K562 (cell line): ENCODE measurements at regions not wholly inside any gene's neighbourhood (a gene's known extent, or its start where the extent isn't known, plus 50 kb on each side); places are given as distances from the start of the nearest gene placed in this dataset.

ENCODE experiments used
- ATAC-seq: fragments of 200-7000 bp; cut with Tn5 transposase; 3 replicates; pipeline ENCODE4 v1.9.1; 2020; ENCODE audit warnings: moderate library complexity
- BruUV-seq: library from RNA; stranded (reverse); fragments of 400-500 nt; replicated peaks from 2 replicates; lab custom pipeline; 2021; lab: Mats Ljungman, UMichigan
- CTCF ChIA-PET: fragments of 300-600 bp; formaldehyde crosslinking; extraction: SDS; loops from one replicate; lab custom pipeline; 2021; ENCODE audit warnings: low intra/inter-chr PET ratio; lab: Yijun Ruan, JAX
- POLR2A ChIA-PET: fragments of 300-600, 350-650 bp; sonication (Branson Sonifier 250); formaldehyde crosslinking; extraction: SDS; loops from one replicate; lab custom pipeline; 2021; ENCODE audit warnings: antibody characterized with exemption, inconsistent platforms; lab: Yijun Ruan, JAX
- DNase-seq, 4 experiments: peaks; one replicate each; pipeline versions ENCODE4 v3.0.0 to v3.0.0-alpha.2; 2011 to 2018; ENCODE audit warnings: low spot score in 3 of 4, mixed read lengths in 3 of 4; ENCODE audit errors: extremely low read depth in 1 of 4
- FAIRE-seq: peaks from 2 replicates; lab custom pipeline; 2011; peaks lifted over from hg19 to GRCh38; lab: Jason Lieb, UNC
- H2AFZ ChIP-seq: 2 replicates; pipeline ENCODE4 v1.6.0; 2011; ENCODE audit warnings: low read depth, low read length, control low read depth, inconsistent platforms
- H3K27ac ChIP-seq: fragments of 200-600 bp; 3 replicates; pipeline ENCODE4 v1.8.0; 2011; ENCODE audit warnings: low read depth, mild to moderate bottlenecking, control low read depth, inconsistent platforms, low read length, moderate library complexity, mixed read lengths; ENCODE audit errors: extremely low read depth
- H3K27me3 ChIP-seq, 2 experiments: fragments of 300-600 bp in 1 of 2; 2 replicates in 1 of 2; 3 replicates in 1 of 2; pipeline versions ENCODE4 v1.6.0 to v1.8.0; 2011; ENCODE audit warnings: inconsistent platforms in 2 of 2, low read length in 2 of 2, mild to moderate bottlenecking in 1 of 2, mixed read lengths in 1 of 2, moderate library complexity in 1 of 2; ENCODE audit not compliant: control insufficient read depth in 2 of 2, insufficient read depth in 2 of 2
- H3K36me3 ChIP-seq: fragments of 300-600 bp; 3 replicates; pipeline ENCODE4 v1.8.0; 2011; ENCODE audit warnings: mild to moderate bottlenecking, low read length, inconsistent platforms; ENCODE audit not compliant: control insufficient read depth, insufficient read depth
- H3K4me1 ChIP-seq, 2 experiments: fragments of 200-600 bp in 1 of 2; replicated peaks in 1 of 2; 2 replicates in 1 of 2; 3 replicates in 1 of 2; pipeline versions ENCODE4 v1.5.1 to v1.8.0; 2011; ENCODE audit warnings: inconsistent platforms in 2 of 2, low read length in 2 of 2, mild to moderate bottlenecking in 1 of 2, mixed read lengths in 1 of 2, moderate library complexity in 1 of 2; ENCODE audit not compliant: control insufficient read depth in 2 of 2, insufficient read depth in 2 of 2
- H3K4me2 ChIP-seq: 2 replicates; pipeline ENCODE4 v1.6.1; 2011; ENCODE audit warnings: low read length, control low read depth, inconsistent platforms, mixed read lengths; ENCODE audit not compliant: insufficient read depth
- H3K4me3 ChIP-seq: fragments of 200-600 bp; sonication (generic), shearing (Covaris generic); 2 replicates; pipeline ENCODE4 v1.5.1; 2016; ENCODE audit warnings: control low read depth, inconsistent platforms
- H3K79me2 ChIP-seq: fragments of 200-600 bp; 3 replicates; pipeline ENCODE4 v1.8.0; 2011; ENCODE audit warnings: low read length, inconsistent platforms; ENCODE audit not compliant: control insufficient read depth, insufficient read depth
- H3K9ac ChIP-seq, 2 experiments: 2 replicates each; pipeline versions ENCODE4 v1.6.0 to v1.6.1; 2011; ENCODE audit warnings: low read depth in 2 of 2, low read length in 2 of 2, control low read depth in 1 of 2, inconsistent platforms in 1 of 2, mild to moderate bottlenecking in 1 of 2, mixed read lengths in 1 of 2; ENCODE audit not compliant: insufficient read depth in 1 of 2
- H3K9me1 ChIP-seq: one replicate; pipeline ENCODE4 v1.6.0; 2011; ENCODE audit warnings: inconsistent platforms, mild to moderate bottlenecking, low read length, moderate library complexity; ENCODE audit not compliant: control insufficient read depth, insufficient read depth
- H3K9me3 ChIP-seq: replicated peaks from 2 replicates; pipeline ENCODE4 v1.5.1; 2011; ENCODE audit warnings: low read depth, low read length, inconsistent platforms; ENCODE audit not compliant: control insufficient read depth, insufficient read depth
- H4K20me1 ChIP-seq: replicated peaks from 2 replicates; pipeline ENCODE4 v1.6.1; 2011; ENCODE audit warnings: low read length, inconsistent platforms, mixed read lengths; ENCODE audit not compliant: control insufficient read depth, insufficient read depth
- ARHGAP35 ChIP-seq: fragments of 450-650 bp; IDR thresholded peaks from 2 replicates; pipeline ENCODE4 v1.6.1; 2018; ENCODE audit not compliant: partially characterized antibody
- CCNT2 ChIP-seq: IDR thresholded peaks from 2 replicates; pipeline ENCODE4 v1.6.1; 2011; ENCODE audit warnings: borderline replicate concordance, low read depth, mild to moderate bottlenecking, moderate library complexity, mixed read lengths, low read length; ENCODE audit not compliant: insufficient read length; ENCODE audit errors: extremely low read depth
- CREB1 ChIP-seq, 2 experiments: sonication (generic) in 1 of 2; formaldehyde crosslinking in 1 of 2; IDR thresholded peaks; 2 replicates each; pipeline versions ENCODE4 v1.6.1 to v1.8.0; 2012 to 2022; ENCODE audit warnings: inconsistent platforms in 1 of 2, mild to moderate bottlenecking in 1 of 2, missing genetic modification reagents in 1 of 2, moderate library complexity in 1 of 2
- ELF2 ChIP-seq: fragments of 250-450 bp; sonication (Bioruptor Pico); IDR thresholded peaks from 2 replicates; pipeline ENCODE4 v1.5.0; 2021; ENCODE audit warnings: mild to moderate bottlenecking
- HCFC1 ChIP-seq: IDR thresholded peaks from 2 replicates; pipeline ENCODE4 v1.6.1; 2012; ENCODE audit warnings: low read depth, low read length, improper control_type of control experiment
- HNRNPK ChIP-seq: fragments of 200-400 bp; formaldehyde crosslinking; IDR thresholded peaks from one replicate; pipeline ENCODE4 v1.6.1; 2018; ENCODE audit warnings: mild to moderate bottlenecking, low read depth, low read length; ENCODE audit not compliant: poor library complexity, severe bottlenecking
- HOXB6 ChIP-seq: fragments of 250-450 bp; sonication (Bioruptor Pico); IDR thresholded peaks from 2 replicates; pipeline ENCODE4 v1.5.1; 2022; ENCODE audit warnings: mild to moderate bottlenecking, borderline replicate concordance
- KLF10 ChIP-seq: fragments of 250-450 bp; sonication (Bioruptor Pico); IDR thresholded peaks from 2 replicates; pipeline ENCODE4 v1.6.1; 2021; ENCODE audit warnings: matching md5 sums
- NFATC3 ChIP-seq: fragments of 450-650 bp; IDR thresholded peaks from 2 replicates; pipeline ENCODE4 v1.6.1; 2017; ENCODE audit warnings: mild to moderate bottlenecking
- SAFB2 ChIP-seq: fragments of 200-400 bp; formaldehyde crosslinking; IDR thresholded peaks from 2 replicates; pipeline ENCODE4 v1.6.1; 2018; ENCODE audit warnings: borderline replicate concordance, low read length, low read depth, moderate library complexity; ENCODE audit not compliant: severe bottlenecking
- TSC22D4 ChIP-seq: fragments of 450-650 bp; IDR thresholded peaks from 2 replicates; pipeline ENCODE4 v1.6.1; 2016; ENCODE audit warnings: missing genetic modification characterization, missing biosample characterization, control low read depth
- VEZF1 ChIP-seq: fragments of 200-800 bp; sonication (Bioruptor generic); IDR thresholded peaks from 2 replicates; pipeline ENCODE4 v1.6.1; 2017; ENCODE audit warnings: missing genetic modification characterization, missing compliant biosample characterization
- XRCC5 ChIP-seq: fragments of 200-400 bp; formaldehyde crosslinking; IDR thresholded peaks from 2 replicates; pipeline ENCODE4 v1.6.1; 2017; ENCODE audit warnings: low read depth, mild to moderate bottlenecking, low read length
- ZNF12 ChIP-seq: sonication (generic); formaldehyde crosslinking; IDR thresholded peaks from 2 replicates; pipeline ENCODE4 v1.4.0; 2020; ENCODE audit warnings: mild to moderate bottlenecking, missing genetic modification reagents
- ZNF274 ChIP-seq: IDR thresholded peaks from 2 replicates; pipeline ENCODE4 v1.6.1; 2011; ENCODE audit warnings: low read depth, mild to moderate bottlenecking, low read length, moderate library complexity, borderline replicate concordance
- ZNF41 ChIP-seq: fragments of 250-450 bp; sonication (Bioruptor Pico); conservative IDR thresholded peaks from 2 replicates; pipeline ENCODE4 v1.4.0; 2020; ENCODE audit warnings: mild to moderate bottlenecking
- ZNF511 ChIP-seq: sonication (generic); formaldehyde crosslinking; IDR thresholded peaks from 2 replicates; pipeline ENCODE4 v1.8.0; 2022; ENCODE audit warnings: mild to moderate bottlenecking, missing genetic modification reagents
- WGBS: fragments of 100-300 bp; shearing (Covaris generic); methylation state at CpG from one replicate; pipeline ENCODE4 v1.1.6; 2016; ENCODE audit warnings: low coverage, mixed read lengths; ENCODE audit not compliant: insufficient coverage; ENCODE audit errors: missing lambda C conversion rate; 5-methylcytosine and 5-hydroxymethylcytosine counted together
- in situ Hi-C: fragments of 300-500 bp; cut with MboI; formaldehyde crosslinking; loops from 4 replicates; pipeline ENCODE4 v1.15.0; 2018; ENCODE audit warnings: inconsistent platforms, mixed read lengths
- intact Hi-C: fragments of 100-400 bp; cut with micrococcal nuclease; formaldehyde crosslinking; loops from 2 replicates; pipeline ENCODE4 v1.14.2; 2022

- H3K9me1 ChIP-seq, result no peaks in the 10 kb centered on the region
- H3K9ac ChIP-seq, result no peak overlapping the region
- H3K27me3 ChIP-seq, result no peaks in the 10 kb centered on the region
- no peak overlapping the region for H3K27ac ChIP-seq
- no peaks in the 10 kb centered on the region for H4K20me1 ChIP-seq
- no peaks in the 10 kb centered on the region for H3K4me1 ChIP-seq
- H2AFZ ChIP-seq, result no peak overlapping the region
- DNase-seq, result no peak
- no peak for ATAC-seq
- H3K4me3 ChIP-seq, result no peak overlapping the region
- H3K79me2 ChIP-seq, result no peaks in the 10 kb centered on the region
- intact Hi-C loops (no loop called here), in situ Hi-C loops (no loop called here)
- no peak overlapping the region for H3K4me2 ChIP-seq
- BruUV-seq, result no TSS peak
- ChIA-PET POLR2A (interaction anchor here (0.9 kb wide), 1 partner anchor 9 kb away, joined by 3 read pairs; no protein-coding TSS in a partner anchor), CTCF (no interaction called here)
- no peaks in the 10 kb centered on the region for H3K9me3 ChIP-seq
- H3K36me3 ChIP-seq, result no peaks in the 10 kb centered on the region
- 0% methylated on average over 3 of the region's 3 CpGs for WGBS
- FAIRE-seq, result no peak
- TF ChIP-seq ZNF511 (CRISPR knock-in tag) (no peak), KLF10 (CRISPR knock-in tag) (no peak), NFATC3 (no peak), ARHGAP35 (no peak), CCNT2 (no peak), TSC22D4 (tag) (no peak), HCFC1 (no peak), HOXB6 (CRISPR knock-in tag) (no peak), SAFB2 (no peak), ZNF41 (CRISPR knock-in tag) (no peak), ZNF274 (no peak), ELF2 (no peak), XRCC5 (no peak), CREB1 (IDR thresholded peaks at IDR 0.05) (no peak), CREB1 (CRISPR knock-in tag; IDR thresholded peaks at IDR 0.05) (no peak), HNRNPK (no peak), VEZF1 (CRISPR knock-in tag) (no peak), ZNF12 (CRISPR knock-in tag) (no peak)
Observed at GRCh38 chr7:68892236-68892635, 706.0 kb upstream of the AUTS2 start.
